Glutamatergic neuron (in vitro differentiated cells): ENCODE measurements at regions not wholly inside any gene's neighbourhood (a gene's known extent, or its start where the extent isn't known, plus 50 kb on each side); places are given as distances from the start of the nearest gene placed in this dataset.

Source experiments
- DNase-seq: peaks from one replicate; pipeline ENCODE4 v3.0.0; 2022
- H3K27ac Mint-ChIP-seq: one replicate; pipeline ENCODE4 v1.8.0; 2020; ENCODE audit warnings: mild to moderate bottlenecking, mixed read lengths, inconsistent platforms; ENCODE audit not compliant: unreplicated experiment
- H3K27me3 Mint-ChIP-seq: one replicate; pipeline ENCODE4 v1.8.0; 2020; ENCODE audit warnings: mild to moderate bottlenecking, moderate library complexity, mixed read lengths, inconsistent platforms; ENCODE audit not compliant: unreplicated experiment
- H3K36me3 Mint-ChIP-seq: one replicate; pipeline ENCODE4 v1.8.0; 2020; ENCODE audit warnings: mild to moderate bottlenecking, mixed read lengths, inconsistent platforms; ENCODE audit not compliant: unreplicated experiment
- H3K4me1 Mint-ChIP-seq: one replicate; pipeline ENCODE4 v1.8.0; 2020; ENCODE audit warnings: mild to moderate bottlenecking, low read depth, mixed read lengths, inconsistent platforms; ENCODE audit not compliant: unreplicated experiment
- H3K4me3 Mint-ChIP-seq: one replicate; pipeline ENCODE4 v1.8.0; 2020; ENCODE audit warnings: mild to moderate bottlenecking, mixed read lengths, inconsistent platforms; ENCODE audit not compliant: unreplicated experiment
- H3K9me3 Mint-ChIP-seq: one replicate; pipeline ENCODE4 v1.8.0; 2020; ENCODE audit warnings: mild to moderate bottlenecking, moderate library complexity, mixed read lengths, inconsistent platforms; ENCODE audit not compliant: unreplicated experiment
- TF ChIP-seq, protein P1 (sequence below): fragments of 200-600 bp; sonication (generic); IDR thresholded peaks from one replicate; pipeline ENCODE4 v1.5.0; 2021; ENCODE audit not compliant: partially characterized antibody, unreplicated experiment

DNA sequence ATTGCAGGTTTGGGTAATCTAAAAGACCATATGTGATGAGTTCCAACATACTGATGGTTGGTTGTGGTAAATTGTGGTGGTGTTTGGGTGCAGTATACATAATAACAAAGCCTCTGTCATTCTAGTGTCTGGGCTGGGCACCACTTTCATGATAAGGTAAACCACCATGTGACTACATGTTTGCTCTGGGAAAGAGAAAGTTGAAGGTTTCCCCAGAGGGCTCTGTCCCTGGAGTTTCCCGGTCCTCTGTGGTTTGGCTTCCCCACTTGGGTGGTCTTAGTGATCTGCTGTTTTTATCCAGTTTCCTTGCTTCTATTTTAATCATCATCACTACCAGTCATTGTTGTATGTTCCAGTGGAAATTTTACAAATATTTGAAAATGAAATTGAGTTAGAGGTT, 55.9 kb upstream of the TSPAN2 start:
- H3K4me1 Mint-ChIP-seq, result no peaks in the 10 kb centered on the region
- H3K36me3 Mint-ChIP-seq, result peaks cover 6% of the 10 kb centered on the region
- no peak for DNase-seq
- no peak overlapping the region for H3K27ac Mint-ChIP-seq
- H3K9me3 Mint-ChIP-seq, result peaks cover under 1% of the 10 kb centered on the region
- TF ChIP-seq, protein P1, sequence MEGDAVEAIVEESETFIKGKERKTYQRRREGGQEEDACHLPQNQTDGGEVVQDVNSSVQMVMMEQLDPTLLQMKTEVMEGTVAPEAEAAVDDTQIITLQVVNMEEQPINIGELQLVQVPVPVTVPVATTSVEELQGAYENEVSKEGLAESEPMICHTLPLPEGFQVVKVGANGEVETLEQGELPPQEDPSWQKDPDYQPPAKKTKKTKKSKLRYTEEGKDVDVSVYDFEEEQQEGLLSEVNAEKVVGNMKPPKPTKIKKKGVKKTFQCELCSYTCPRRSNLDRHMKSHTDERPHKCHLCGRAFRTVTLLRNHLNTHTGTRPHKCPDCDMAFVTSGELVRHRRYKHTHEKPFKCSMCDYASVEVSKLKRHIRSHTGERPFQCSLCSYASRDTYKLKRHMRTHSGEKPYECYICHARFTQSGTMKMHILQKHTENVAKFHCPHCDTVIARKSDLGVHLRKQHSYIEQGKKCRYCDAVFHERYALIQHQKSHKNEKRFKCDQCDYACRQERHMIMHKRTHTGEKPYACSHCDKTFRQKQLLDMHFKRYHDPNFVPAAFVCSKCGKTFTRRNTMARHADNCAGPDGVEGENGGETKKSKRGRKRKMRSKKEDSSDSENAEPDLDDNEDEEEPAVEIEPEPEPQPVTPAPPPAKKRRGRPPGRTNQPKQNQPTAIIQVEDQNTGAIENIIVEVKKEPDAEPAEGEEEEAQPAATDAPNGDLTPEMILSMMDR, result no peak
- H3K27me3 Mint-ChIP-seq, result no peaks in the 10 kb centered on the region
- no peak overlapping the region for H3K4me3 Mint-ChIP-seq

DNA sequence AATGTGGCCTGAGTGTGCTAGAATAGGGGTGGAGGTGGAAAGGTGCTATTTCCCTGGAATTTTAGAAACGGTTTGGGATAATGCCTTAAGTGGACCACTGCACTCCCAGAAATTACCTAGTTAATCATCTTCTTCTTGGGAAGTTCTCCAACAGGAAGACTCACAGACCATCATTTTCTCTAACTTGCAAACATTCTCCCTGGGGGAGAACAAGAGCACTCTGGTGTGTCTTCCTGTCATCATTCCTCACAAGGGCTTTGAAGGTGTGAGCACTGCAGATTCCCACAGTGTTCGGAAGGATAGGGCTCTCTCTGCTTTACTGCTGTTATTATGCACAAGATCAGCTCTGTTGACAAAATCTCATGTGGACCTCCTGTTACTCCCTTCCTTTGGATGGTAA, 54.9 kb upstream of the TSPAN2 start:
- Mint-ChIP-seq H3K9me3 (no peaks in the 10 kb centered on the region), H3K27ac (no peak overlapping the region), H3K4me3 (no peak overlapping the region), H3K27me3 (no peaks in the 10 kb centered on the region), H3K36me3 (peaks cover 6% of the 10 kb centered on the region), H3K4me1 (no peaks in the 10 kb centered on the region)
- no peak for DNase-seq
- TF ChIP-seq, protein P1, result no peak

DNA sequence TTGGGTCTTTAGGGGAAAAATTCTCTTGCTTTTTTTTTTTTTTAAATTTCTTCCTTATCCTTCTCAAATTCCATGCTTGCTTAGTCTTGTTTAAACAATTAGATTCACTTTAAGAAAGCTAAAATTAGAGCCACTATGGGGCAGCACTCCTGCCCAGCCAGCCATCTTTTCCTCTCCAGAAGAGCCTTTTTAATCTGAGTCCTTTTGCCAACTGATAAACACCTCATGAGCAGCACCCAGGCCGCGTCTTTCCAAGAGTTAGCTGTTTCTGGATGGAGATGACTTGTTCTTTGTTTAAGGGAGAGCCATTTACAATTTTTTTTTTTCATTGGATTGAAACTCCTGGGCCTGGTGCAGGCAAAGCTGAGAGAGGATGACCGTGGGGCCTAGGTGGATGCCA, 53.3 kb upstream of the TSPAN2 start:
- no peak overlapping the region for H3K27ac Mint-ChIP-seq

DNA sequence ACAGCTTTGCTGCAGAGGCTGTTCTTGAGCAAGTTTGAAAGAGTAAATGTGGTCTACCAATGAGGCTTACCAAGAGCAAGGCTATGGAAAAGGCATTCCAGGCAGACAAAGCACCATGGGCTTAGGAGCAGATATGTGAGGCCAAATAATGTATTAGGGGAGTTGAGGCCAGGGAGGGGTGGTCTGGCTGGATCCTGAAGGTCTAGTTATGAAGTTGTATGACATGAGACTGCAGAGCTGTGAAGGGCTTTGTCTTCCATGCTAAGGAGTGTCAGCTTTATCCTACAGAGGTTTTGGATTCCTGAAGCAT, 51.8 kb upstream of the TSPAN2 start:
- DNase-seq, result no peak
- Mint-ChIP-seq H3K27ac (no peak overlapping the region), H3K4me3 (no peak overlapping the region), H3K4me1 (no peaks in the 10 kb centered on the region), H3K36me3 (peaks cover 6% of the 10 kb centered on the region), H3K9me3 (no peaks in the 10 kb centered on the region), H3K27me3 (peaks cover 3% of the 10 kb centered on the region)
- TF ChIP-seq, protein P1, result no peak

More for the DNA sequence above, 53.3 kb upstream of the TSPAN2 start:
- DNase-seq, result no peak
- H3K9me3 Mint-ChIP-seq, result no peaks in the 10 kb centered on the region
- H3K4me3 Mint-ChIP-seq, result no peak overlapping the region
- H3K27me3 Mint-ChIP-seq, result peaks cover 3% of the 10 kb centered on the region
- TF ChIP-seq, protein P1, result no peak
- H3K4me1 Mint-ChIP-seq, result no peaks in the 10 kb centered on the region
- H3K36me3 Mint-ChIP-seq, result peaks cover 6% of the 10 kb centered on the region

DNA sequence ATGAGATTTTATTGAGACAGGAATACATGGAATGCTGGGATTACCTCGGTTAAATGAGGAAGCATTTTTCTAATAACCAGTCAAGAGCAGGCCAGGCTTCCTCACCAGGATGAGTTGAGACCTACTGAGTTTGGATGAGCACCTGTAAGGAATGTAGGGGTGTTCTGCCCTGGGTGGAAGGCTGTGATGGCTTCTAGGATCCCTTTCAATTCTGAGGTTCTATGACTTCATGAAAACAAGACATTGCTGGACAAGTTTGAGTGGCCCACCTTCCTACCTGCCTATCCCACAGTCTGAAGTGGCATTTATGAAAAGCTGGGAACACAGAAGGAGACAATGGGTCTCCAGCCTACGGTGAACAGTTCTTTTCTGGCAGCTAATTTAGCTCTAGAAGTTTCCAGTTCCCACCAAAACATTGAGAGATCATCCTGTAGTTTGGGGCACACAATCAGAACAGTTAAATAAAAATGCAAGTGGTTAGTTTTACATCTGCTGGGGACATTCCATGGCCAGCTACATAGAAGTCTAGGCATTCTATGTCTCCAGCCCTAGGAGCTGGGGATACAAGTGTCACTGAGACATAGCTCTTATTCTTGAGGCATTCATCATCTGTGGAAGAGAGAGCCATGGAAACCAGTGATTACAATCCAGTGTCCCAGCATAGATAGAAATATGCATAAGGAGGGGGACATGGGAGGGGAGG, 51.3 kb upstream of the TSPAN2 start:
- Mint-ChIP-seq H3K9me3 (no peaks in the 10 kb centered on the region), H3K36me3 (peaks cover 1% of the 10 kb centered on the region), H3K27ac (no peak overlapping the region), H3K4me3 (no peak overlapping the region), H3K4me1 (no peaks in the 10 kb centered on the region), H3K27me3 (peaks cover 3% of the 10 kb centered on the region)
- TF ChIP-seq, protein P1, result no peak
- DNase-seq, result no peak
